NCI-H146 (cell line): ENCODE measurements at regions not wholly inside any gene's neighbourhood (a gene's known extent, or its start where the extent isn't known, plus 50 kb on each side); places are given as distances from the start of the nearest gene placed in this dataset.
A peak's percentile ranks its signal among the peaks of the same experiment; 100 is the strongest.

Experiments
- DNase-seq: peaks from one replicate; lab custom pipeline; 2025; lab: John Stamatoyannopoulos, UW

DNA sequence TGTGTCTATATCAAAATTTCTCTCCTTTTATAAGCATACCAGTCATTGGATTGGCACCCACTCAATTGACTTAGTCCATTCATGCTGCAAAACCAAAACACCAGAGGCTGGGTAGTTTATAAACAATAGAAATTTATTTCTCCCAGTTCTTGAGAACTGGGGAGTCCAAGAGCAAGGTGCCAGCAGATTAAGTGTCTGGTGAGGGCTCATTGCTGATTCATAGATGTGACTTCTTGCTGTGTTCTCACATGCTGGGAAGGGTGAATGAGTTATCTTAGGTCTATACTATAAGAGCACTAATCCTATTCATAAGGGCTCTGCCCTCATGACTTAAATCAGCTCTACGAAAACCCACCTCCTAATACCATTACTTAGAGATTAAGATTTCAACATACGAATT is 501.4 kb downstream of the EPM2A start:
- no peak for DNase-seq

DNA sequence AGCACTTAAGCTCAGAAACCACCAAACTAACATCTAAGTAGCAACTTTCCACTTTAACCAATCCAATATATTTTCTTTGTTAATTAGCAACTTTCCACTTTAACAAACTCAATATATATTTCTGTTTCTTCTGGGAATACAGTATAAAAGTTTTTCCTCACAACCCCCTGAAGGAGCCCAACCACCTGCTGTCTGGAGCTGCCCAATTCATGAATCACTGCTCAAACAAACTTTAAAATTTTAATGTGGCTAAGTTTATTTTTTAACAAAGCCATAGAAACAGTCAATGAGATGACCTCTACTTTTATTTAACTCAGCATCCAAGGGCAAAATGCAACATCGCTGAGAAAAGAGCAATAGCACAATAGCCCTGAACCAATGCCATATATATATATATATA is 500.1 kb downstream of the EPM2A start:
- no peak for DNase-seq

DNA sequence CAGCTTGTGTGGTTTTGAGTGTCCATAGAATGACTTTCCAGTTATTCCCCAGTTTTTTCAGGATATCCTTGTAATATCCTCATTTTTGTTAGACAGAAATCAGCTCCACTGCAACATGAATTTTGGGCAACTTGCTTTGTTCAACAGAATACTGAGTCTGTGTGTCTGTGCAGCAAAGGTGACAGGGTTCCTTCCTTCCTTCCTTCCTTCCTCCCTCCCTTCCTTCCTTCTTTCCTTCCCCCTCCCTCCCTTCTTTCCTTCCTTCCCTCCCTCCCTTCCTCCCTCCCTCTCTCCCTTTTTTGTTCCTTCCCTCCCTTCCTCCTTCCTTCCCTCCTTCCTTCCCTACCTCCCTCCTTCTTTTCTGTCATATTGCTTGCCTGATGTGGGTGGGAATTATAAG is 496.5 kb downstream of the EPM2A start:
- DNase-seq: no peak

DNA sequence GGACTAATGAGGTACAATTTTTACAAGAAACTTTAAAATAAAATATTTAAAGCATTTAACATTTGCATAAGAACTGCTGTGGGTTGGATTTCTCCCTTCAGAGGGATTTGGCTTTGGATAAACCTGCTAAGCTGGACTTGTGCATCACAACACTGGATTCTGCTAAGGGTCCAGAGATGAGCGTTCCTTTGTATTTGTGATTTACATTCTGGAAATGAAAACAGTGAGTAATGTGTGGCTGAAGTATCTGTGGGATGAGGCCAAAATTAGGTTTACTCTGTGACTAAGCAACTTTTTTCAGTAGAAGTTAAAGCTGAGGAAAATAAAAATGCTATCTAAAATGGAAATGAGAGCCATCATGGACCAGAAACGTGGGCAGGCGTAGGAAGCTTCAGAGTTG is 494.3 kb downstream of the EPM2A start:
- DNase-seq: no peak

DNA sequence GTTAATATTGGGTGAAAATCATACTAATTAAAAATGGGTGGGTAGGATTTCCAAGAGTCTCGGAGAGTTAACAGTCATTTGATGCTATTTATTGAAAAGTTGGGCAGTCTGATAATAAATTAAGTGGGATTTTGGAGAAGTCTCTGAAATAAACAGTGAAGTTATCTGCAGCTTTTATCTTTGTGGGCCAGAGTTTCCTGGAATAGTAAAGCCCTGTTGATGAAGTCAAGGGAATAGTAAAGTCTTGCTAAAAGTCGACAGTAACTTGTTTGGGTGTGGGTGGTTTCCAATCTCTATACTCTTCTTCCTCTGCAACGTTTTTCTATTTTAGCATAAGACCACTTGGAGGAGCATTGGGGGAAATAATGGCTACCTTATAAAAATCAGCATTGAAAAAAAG is 493.6 kb downstream of the EPM2A start:
- no peak for DNase-seq

DNA sequence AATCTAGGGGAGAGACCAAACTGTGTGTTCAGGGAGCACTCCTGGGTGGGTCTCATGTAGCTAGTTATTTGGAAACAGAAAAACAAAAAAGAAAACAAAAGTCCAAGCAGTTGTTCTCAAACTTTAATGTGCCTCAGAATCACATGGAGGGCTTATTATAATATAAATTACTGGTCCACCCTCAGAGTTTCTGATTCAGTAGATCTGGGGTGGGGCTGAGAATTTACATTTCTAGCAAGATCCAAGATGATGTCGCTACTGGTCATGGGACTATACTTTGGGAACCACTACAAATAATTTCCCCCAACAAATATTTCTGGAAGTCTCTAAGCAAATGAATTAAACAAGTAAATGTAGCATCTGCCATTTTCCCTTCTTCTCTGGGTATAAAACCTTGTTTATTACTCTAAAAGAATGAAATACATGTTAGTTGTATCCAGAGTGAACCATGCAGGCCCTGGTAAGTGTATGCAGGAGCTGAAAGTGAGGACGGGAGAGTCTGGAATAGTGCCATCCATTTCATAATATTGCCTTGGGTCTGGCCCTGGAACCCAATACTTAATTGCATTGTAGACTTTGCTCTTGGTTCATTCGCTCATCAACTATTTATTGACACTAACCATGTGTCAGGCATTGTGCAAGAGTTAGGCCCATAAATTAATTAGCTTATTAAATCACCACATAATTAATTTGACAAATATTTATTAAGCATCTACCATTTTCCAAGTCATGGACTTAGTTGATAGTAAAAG is 490.8 kb downstream of the EPM2A start:
- no peak for DNase-seq

DNA sequence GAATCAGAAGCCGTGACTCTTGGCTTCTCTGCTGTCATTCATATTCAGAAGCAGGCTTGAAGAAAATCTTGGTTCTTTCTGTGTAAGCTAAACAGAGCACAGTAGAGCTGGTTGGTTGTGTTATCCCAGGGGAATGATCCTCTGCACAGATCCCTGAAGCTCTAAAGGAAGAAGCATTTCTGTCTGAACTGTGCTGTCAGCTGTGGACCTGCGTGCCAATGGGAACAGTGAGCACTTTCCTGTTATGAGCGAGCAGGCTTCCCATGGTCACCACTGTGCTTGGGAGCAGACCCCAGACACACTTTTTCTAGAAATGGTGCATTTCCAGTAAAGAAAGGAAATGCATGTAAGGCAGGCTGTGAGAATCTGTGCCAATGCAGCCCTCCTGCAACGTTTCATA is 490.2 kb downstream of the EPM2A start:
- peak; percentile 51 for DNase-seq

DNA sequence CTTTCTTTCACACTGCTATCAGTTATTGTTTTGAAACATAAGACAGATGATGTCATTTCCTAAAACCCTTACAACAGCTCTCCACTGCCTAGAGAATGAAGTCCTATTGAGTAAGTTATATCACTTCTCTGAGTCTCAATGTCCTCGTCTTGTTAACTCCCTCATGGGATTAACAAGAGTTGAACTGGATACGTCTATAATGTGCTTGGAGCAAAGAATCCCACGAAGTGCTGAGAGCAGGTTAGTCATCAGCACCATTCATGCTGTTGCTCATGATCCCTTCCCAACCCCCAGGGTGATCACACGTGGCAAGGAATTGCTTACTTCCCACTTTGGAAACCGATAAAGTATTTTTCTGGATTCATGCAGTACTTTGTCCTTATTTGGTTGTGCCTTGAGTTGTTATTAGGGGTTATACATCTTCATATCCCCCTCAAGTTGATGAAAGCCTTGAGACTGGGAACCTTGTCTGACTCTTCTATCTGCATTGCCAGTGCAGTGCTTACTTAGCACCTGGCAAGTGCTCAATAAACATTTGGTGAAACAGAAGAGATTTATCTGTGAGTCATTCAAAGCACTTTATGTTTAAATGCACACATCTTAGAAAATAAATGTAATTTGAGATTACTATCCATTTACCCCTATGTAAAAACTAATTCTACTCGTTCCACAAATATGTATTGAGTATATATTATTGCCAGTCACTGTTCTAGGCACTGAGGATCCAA is 487.5 kb downstream of the EPM2A start:
- no peak for DNase-seq

DNA sequence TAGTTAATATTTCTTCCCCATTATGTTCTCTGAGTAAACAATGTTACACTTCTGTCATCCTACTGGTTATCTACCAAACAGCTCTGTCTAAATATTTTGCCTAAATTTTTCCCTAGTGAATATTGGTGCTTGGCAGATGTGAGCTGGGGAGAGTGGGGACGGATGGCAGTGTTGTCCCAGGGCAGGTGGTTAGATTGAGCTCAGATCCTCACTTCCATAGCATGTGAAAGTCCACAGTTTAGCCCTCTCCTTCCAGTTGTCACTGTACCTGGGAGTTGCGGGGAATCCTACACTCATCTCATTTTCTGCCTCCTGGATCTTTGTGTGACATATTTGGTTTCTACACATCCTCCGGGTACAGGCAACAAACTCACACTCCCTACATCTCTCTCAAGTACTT is 484.9 kb downstream of the EPM2A start:
- no peak for DNase-seq

DNA sequence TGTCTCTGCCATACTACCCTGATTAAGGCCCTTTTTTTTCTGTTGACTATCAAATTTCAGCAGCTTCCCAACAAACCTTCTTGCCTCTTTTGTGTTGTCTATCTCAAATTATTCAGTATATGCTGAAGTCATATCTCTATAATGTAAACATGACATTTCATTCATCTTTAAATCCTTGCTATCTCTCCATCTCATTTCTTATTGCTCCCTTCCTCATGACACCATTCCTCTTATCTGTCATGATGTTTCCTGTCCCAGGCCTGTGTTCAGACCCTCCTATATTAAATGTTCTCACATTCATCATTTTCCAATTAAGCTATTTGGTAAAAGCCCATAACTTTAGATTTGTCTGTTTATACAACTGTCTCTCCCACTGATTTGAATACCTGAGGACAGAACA is 482.6 kb downstream of the EPM2A start:
- peak; percentile 33 for DNase-seq

DNA sequence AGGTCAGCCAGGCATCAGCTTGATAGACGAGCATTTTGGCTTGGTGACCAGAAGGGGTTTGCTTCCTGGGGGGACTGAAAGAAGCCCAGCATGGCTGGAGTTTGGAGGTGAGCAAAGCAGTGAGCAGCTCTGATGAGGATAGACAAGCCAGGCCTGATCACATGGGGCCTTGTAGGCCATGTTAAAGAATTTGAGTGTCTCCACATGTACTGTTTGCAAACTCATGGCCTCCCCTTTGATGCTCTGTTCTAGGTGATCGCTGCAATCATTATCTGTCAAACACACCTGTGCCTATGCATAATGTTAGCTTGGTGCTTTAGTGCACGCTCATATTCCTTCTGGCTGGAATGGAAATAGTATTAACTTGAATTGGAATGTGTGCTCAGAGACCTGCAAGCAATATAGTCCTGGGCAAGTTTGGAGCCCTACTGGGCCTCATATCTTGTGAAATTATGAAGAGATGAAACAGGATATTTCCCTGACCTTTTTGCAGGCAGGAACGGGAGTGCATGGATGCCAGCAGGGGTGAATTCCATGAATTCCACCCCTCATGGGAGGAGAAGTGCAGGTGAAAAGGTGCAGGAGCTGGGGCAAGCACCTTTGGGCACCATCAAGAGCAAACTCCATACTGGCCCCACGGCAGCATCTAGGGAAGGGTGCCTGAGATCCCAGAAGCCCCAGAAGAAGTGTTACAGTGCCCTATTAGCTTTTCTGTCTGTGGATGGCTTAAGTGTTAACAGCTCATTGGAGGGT is 480.5 kb downstream of the EPM2A start:
- no peak for DNase-seq

DNA sequence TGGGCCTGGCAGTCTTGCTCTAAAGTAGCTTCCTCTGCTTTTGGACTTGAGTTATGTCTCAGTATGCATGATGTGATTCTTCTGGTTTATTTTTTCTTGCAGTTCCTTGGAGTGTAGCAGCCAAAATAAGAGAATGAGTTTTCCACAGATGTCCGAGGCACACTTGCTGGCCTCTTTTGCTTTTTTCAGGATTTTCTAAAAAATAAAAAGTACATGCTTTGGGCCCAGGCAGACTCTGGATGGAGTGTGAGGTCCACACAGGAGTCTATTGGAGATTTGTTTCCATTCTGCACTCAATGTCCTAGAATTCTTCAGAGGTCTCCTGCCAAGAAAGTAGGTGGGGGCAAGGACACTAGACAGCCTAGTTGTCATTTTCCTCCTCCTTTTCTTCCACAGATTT is 477.6 kb downstream of the EPM2A start:
- DNase-seq: no peak

DNA sequence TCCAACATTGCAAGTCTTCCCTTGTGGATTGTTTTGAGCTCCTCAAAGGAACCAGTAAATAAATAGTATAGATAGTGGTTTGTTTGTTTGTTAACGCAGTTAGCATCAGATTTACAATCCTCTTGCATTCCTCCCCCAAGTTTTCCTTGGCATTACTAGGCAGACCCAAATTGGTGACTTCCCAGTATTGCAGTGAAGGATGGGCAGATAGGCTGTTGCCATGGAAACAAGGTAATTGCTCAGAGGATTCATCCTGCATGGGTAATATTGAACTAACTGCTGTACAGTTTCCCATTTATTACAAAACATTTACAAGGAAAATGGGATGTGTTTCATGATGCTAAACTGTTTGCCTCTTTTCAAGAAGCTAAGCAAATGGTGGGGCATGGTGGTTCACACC is 477.2 kb downstream of the EPM2A start:
- no peak for DNase-seq

DNA sequence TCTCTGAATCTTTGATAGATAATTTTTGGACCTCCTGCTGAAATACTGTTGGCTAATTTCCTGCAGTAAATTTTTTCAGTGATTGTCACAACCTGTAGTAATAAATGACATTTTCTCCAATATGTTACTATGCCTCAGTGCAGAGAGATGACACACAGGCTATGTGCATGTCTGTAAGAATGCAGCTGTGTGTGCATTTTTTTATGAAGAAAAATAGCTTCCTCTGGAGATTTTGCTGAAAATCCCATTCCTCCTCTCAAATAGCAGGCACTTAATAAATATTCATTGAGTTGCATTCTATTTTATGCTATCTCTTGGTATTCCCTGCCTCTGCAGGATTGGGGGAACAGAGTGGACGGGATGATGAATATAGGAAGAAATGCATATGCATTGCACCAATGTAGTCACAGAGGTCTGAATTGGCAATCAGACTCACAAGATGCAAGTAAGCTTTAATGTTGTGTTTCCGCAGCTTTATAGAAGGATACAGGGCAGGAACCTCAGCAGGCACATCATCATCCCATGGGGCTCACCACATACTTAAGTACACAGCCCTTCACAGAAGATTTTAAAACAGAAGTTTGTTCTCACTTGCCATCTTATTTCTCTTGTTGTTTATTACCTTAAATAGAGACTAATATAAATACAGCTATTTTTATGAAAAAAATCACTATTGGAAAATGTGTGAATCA is 474.7 kb downstream of the EPM2A start:
- no peak for DNase-seq

DNA sequence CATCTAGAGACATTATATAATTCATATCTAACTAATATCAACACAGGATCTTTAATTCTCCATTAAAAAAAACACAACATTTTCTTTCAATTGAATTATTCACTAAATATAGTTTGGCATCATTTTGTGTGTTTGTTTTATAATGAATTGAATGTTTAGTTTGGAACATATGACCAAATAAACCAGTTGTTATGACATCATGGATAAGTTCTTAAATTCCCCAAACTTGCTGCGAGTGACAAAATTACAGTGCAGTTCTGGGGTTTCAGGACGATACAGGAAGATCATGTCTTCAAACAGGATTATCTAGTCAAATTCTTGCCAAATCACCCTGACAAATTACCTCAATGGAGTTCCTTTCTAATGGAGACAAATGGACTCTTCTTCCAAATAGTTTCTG is 473.6 kb downstream of the EPM2A start:
- no peak for DNase-seq

DNA sequence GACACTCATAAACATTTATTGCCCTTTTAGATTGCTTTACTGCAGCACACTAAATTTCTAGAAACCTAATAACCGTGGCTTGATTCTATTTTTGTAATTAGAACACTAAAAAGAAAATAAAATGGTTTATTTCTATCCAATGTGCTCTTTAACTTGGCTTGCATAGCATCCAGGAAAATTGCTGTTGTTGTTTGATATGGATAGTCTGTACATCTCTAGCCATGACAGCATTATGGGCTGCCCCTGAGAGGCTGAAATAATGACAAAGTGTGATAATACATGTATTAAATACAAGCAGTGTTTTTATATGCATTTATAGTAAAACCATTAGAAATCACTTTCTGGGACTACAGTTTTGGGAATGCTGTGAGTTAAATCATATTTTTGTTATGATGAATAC is 472.5 kb downstream of the EPM2A start:
- DNase-seq: no peak

DNA sequence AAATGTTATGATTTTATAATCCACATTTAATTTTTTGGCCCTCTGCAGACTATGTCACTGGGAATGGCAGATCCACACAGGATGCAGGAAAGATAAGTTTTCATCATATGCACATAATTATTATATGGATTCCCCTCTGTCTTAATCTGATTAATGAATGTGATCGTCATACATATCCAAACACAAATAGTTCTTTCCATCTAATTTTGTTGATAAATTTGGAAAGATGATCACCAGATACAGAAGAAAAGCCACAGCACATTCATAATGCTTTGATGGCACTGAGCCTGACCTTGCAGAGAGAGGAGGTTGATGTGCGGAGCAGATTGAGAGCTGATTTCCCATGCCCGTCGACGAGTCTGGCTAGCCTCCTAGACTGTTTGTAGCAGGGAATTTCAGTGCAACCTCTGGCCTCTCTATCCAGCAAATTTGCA is 471.5 kb downstream of the EPM2A start:
- DNase-seq: no peak

DNA sequence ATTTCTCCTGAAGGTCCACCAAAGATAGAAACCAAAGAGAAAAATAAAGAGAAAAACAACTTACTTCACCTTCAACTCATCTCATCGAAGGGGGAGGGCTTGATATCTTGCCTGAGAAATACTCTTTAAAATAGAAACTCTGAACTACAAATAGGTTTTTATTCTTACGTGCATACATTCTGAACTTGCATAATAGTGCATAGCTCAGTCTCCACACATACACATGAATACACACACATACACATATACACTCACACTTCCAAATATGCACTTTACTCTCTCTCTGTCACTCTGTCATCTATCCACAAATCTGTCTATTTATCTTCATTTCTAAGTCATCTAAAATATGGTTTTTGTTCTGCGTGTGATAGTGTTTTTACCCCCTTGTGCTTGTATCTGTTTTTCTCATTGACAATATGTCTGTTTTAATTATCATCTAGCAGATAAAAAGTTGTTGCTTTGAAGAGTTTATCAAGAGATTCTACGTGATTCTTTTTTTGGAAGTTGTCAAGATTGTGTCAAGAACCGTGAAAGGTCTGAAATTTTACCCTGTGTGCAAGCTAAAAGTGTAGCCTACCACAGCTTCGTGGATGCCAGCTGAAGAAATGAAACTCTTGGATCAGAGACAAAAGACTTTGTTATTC is 468.8 kb downstream of the EPM2A start:
- DNase-seq: no peak

DNA sequence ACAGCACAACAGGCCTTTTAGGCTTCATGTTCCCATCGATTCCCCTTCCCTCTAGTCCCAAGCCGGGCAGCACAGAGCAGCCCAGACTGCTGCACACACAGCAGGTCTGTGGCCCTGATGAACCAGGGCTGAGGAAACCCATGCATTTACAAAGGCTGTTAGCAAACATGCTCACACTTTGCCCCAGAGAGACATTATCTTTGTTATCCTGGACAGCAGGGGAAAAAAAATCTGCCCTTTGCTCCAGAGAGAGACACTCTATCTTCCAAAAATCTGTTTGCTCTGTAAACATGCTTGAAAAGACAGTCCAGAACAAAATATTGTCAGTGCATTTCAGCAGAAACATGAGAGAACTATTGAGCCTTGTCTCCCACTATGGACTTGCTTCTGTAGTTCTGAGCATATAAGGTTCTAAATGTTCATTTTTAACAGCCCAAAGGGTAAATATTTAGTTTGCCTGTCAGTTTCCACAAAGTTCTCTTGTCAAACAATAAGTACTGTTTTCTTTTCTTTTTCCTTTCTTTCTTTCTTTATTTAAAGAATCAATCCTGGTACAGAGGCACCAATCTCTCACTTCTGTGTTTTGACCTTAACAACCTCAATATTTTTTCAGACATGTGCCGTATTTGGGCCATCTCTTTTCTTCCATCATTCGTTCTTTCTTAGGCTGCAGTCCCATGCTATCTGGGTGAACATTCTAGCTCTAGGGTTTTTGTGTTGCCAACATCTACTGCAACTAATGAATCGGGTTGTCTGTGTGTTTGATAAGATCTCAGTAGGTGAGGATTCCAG is 468.0 kb downstream of the EPM2A start:
- peak; percentile 73 for DNase-seq

DNA sequence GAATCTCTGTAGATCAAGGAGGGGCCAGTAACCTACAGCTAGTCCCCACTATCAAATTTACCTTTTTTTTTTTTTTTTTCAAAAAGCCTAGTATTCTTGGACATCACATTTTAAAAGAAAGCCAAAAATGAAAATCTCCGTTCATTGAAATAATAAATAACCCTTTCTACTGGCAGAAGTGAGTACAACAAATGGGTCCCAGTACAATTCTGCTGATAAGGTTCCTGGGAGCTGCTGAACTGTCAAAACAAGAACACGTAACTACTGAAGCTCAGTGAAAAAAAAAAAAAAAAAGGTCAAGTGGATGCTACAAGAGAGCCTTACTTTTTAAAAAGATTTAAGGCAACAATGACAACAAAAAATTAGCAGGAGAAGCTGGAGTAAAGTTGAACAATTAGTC is 464.9 kb downstream of the EPM2A start:
- DNase-seq: no peak

DNA sequence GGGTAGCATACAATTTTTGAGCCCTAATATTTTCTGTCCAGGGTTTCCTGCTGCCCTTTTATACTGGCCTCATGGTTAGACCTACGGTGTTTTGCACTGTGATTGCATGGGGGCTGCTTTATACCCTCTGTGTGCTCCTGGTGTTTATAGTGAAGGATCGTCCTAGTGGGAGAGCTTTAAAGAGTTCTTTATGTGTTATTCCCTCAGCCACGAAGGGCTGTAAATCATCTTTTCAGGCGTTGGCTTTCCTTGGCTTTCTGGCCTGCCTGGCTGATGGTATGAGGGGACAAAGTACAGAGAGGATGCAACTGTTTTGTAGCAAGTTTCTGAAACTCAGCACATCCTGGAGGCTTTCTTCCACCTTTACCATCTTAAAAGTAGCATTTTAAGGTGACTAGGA is 464.3 kb downstream of the EPM2A start:
- no peak for DNase-seq
